Activated T-cell treated with anti-CD3 and anti-CD28 coated beads, Interleukin-2, amount 50 U/mL, for 48 hours (primary cell): ENCODE measurements at regions not wholly inside any gene's neighbourhood (a gene's known extent, or its start where the extent isn't known, plus 50 kb on each side); places are given as distances from the start of the nearest gene placed in this dataset.

Source experiments
- DNase-seq, 2 experiments: peaks; one replicate each; pipeline ENCODE4 v3.0.0-alpha.2; 2020

- peak in 1 of 2 experiments; percentile 1 for DNase-seq
Measured at GRCh38 chr15:75763635-75764600, 51.3 kb upstream of the CSPG4 start.

DNA sequence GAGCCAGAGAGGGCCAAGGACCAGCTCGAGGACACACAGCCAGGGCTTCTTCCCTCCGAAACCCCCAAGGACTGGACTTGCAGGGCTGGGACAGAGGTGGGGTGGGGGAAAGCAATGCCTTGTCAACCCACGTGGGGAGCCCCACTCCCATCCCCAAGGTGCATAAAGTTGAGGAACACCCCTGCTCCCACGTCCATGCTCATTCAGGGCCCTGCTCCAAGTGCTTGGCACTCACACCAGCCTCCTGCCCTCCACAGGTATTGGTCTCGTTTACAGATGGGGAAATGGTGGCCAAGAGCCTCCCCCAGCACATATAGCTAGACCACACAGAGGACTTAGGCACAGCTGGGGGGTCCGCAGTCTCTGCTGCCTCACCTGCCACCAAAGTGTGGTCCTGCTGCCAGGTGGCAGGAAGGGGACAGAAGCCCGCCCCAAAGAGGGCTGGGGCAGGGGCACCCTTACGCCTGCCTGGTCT lies 50.5 kb upstream of the CSPG4 start:
- DNase-seq: no peak
